Colon (tissue), 2 donors: ENCODE measurements at regions not wholly inside any gene's neighbourhood (a gene's known extent, or its start where the extent isn't known, plus 50 kb on each side); places are given as distances from the start of the nearest gene placed in this dataset.
"Not testable (repeated sequence)": the region's sequence is repeated elsewhere in the genome, so short reads cannot be mapped to it uniquely, and the experiment has no call there.

ENCODE experiments used
- FAIRE-seq: peaks from 2 replicates; lab custom pipeline; 2012; peaks lifted over from hg19 to GRCh38; lab: Jason Lieb, UNC
- donor health status: control.
- donor health status: control.

GRCh38 chr14:34172550-34173368 lies 221.9 kb upstream of the EGLN3 start:
- no peak for FAIRE-seq

- no peak for FAIRE-seq
These were observed 221.2 kb upstream of the EGLN3 start for GRCh38 chr14:34172173-34172451.

GRCh38 chr14:34171431-34172172 lies 220.7 kb upstream of the EGLN3 start:
- FAIRE-seq, result no peak

GRCh38 chr14:34170882-34171281 lies 220.0 kb upstream of the EGLN3 start:
- FAIRE-seq, result no peak

- FAIRE-seq, result no peak
These were observed 218.7 kb upstream of the EGLN3 start for GRCh38 chr14:34169561-34169960.

GRCh38 chr14:34168656-34169055 lies 217.8 kb upstream of the EGLN3 start:
- FAIRE-seq, result no peak

GRCh38 chr14:34165847-34166350 lies 215.0 kb upstream of the EGLN3 start:
- FAIRE-seq, result no peak

- no peak for FAIRE-seq
These were observed 213.4 kb upstream of the EGLN3 start for GRCh38 chr14:34164162-34164864.

- no peak for FAIRE-seq
These were observed 210.6 kb upstream of the EGLN3 start for GRCh38 chr14:34161351-34162082.

GRCh38 chr14:34160619-34161018 lies 209.7 kb upstream of the EGLN3 start:
- FAIRE-seq, result no peak

GRCh38 chr14:34157651-34158050 lies 206.8 kb upstream of the EGLN3 start:
- no peak for FAIRE-seq

- FAIRE-seq, result no peak
These were observed 196.6 kb upstream of the EGLN3 start for GRCh38 chr14:34147461-34147860.

- FAIRE-seq, result not testable (repeated sequence)
These were observed 189.3 kb upstream of the EGLN3 start for GRCh38 chr14:34140127-34140526.

- FAIRE-seq, result not testable (repeated sequence)
These were observed 188.6 kb upstream of the EGLN3 start for GRCh38 chr14:34139160-34140121.

- no peak for FAIRE-seq
These were observed 187.3 kb upstream of the EGLN3 start for GRCh38 chr14:34138175-34138574.

- no peak for FAIRE-seq
These were observed 186.3 kb upstream of the EGLN3 start for GRCh38 chr14:34137001-34137745.

GRCh38 chr14:34135492-34135891 lies 184.6 kb upstream of the EGLN3 start:
- no peak for FAIRE-seq

GRCh38 chr14:34134484-34134883 lies 183.6 kb upstream of the EGLN3 start:
- FAIRE-seq, result no peak

- no peak for FAIRE-seq
These were observed 179.2 kb upstream of the EGLN3 start for GRCh38 chr14:34129927-34130552.

- no peak for FAIRE-seq
These were observed 177.8 kb upstream of the EGLN3 start for GRCh38 chr14:34128665-34129064.
